WI38 (cell line): ENCODE measurements at regions not wholly inside any gene's neighbourhood (a gene's known extent, or its start where the extent isn't known, plus 50 kb on each side); places are given as distances from the start of the nearest gene placed in this dataset.
A peak's percentile ranks its signal among the peaks of the same experiment; 100 is the strongest.

Experiments
- H3K4me3 ChIP-seq: 2 replicates; pipeline ENCODE4 v1.5.1; 2011; ENCODE audit warnings: low read depth, mild to moderate bottlenecking, control low read depth, low read length
- TF ChIP-seq, protein P1 (sequence below): IDR thresholded peaks from 2 replicates; pipeline ENCODE4 v1.5.1; 2012; ENCODE audit warnings: low read depth, mild to moderate bottlenecking, control low read depth, low read length

DNA sequence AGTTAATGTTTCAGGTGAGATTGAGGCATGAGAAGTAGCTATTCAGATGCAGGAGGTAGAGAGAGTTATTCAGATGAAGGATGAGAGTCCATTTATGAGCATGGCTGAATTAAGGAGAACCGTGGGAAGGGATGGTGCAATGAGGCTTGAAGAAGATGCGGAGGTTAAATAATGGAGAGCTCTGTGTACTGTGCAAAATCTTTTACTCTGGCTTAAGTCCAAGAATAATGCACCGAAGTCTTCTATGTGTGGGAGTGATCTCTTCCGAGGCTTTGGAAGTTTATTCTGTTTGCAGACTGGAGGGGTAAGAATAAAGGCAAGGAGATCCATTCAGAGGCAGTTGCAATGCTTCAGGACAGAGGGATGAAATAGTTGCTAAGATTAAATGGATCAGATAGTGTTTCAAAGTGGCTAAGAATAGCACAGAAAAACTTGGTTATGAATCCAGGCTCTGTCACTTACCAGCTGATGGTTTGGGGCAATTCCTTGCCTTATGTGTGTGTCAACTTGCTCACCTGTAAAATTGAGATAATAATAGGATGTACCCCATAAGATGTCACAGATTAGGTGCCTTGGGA, 467.1 kb downstream of the HDGFL1 start:
- TF ChIP-seq, protein P1, sequence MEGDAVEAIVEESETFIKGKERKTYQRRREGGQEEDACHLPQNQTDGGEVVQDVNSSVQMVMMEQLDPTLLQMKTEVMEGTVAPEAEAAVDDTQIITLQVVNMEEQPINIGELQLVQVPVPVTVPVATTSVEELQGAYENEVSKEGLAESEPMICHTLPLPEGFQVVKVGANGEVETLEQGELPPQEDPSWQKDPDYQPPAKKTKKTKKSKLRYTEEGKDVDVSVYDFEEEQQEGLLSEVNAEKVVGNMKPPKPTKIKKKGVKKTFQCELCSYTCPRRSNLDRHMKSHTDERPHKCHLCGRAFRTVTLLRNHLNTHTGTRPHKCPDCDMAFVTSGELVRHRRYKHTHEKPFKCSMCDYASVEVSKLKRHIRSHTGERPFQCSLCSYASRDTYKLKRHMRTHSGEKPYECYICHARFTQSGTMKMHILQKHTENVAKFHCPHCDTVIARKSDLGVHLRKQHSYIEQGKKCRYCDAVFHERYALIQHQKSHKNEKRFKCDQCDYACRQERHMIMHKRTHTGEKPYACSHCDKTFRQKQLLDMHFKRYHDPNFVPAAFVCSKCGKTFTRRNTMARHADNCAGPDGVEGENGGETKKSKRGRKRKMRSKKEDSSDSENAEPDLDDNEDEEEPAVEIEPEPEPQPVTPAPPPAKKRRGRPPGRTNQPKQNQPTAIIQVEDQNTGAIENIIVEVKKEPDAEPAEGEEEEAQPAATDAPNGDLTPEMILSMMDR, result no peak

DNA sequence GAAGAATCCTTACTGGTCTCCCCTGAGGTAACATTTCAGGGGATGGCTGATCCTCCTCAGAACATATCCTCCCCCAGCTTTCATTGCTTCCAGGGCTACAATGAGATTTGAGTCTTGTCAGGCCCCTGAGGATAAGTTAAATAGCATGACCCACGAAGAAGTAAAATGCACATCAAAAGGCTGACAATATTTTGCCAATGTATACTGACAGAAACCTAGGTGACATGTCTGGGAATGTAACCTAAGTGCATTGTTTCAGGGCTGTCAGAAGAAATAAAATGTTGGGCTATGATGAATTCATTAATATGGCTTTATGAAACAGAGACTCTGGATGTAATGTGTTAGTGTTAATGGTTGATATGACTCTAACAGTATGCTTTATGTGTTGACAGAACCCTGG, 471.5 kb downstream of the HDGFL1 start:
- H3K4me3 ChIP-seq, result no peak overlapping the region
- TF ChIP-seq, protein P1, result no peak

More for the DNA sequence above, 467.1 kb downstream of the HDGFL1 start:
- no peak overlapping the region for H3K4me3 ChIP-seq

DNA sequence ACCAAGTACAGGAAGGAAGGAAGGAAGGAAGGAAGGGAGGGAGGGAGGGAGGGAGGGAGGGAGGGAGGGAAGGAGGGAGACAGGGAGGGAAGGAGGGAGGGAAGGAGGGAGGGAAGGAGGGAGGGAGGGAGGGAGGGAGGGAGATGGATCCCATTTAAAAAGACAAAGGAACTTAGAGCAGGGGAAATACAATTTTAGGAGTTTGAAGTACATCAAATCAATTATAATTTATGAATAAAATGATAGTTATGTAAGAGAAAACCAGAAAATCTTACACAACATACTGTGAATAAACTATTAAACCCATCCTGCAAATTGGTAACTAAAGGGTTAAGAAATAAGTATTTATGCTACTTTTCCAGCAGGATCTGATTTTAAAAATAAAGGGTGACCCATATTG, 475.9 kb downstream of the HDGFL1 start:
- TF ChIP-seq, protein P1, result no peak
- no peak overlapping the region for H3K4me3 ChIP-seq

DNA sequence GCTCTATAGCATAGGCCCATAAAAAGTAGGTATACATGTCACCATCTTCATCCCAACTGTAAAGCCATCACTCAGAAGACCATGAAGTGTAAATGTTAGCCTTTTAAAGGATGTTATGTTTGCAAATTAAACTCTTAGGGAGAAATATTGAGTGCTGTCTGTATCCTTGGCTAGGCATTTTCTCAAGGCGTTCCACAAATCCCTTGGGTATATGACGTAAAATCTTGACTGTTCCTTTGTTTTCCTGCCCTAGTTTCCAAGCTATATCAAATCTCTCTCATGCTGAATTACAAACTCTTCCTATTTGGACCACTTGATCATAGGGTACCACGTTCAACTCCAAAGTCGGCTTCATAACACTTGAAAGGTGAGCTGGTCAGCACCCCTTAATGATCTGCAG, 486.2 kb downstream of the HDGFL1 start:
- TF ChIP-seq, protein P1, result no peak
- H3K4me3 ChIP-seq, result no peak overlapping the region

DNA sequence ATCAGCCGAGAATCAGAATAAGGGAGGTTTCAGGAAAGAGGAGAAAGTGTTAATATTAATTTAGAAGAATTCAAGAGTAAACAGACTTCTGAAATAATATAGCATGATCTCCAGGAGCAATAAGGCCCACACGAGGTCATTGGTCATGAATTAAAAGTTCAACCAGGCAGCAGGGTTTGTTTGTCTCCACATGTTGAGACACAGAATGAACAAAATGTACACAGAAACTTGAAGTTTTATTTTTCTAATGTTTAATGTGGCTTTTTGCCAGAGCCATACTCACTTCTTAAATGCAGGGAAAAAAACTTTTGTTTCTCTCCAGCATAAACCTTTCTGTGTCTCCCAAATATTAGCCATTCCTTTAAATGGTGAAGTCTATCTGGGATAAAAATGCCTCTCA, 504.5 kb downstream of the HDGFL1 start:
- TF ChIP-seq, protein P1, result no peak
- H3K4me3 ChIP-seq, result no peak overlapping the region

DNA sequence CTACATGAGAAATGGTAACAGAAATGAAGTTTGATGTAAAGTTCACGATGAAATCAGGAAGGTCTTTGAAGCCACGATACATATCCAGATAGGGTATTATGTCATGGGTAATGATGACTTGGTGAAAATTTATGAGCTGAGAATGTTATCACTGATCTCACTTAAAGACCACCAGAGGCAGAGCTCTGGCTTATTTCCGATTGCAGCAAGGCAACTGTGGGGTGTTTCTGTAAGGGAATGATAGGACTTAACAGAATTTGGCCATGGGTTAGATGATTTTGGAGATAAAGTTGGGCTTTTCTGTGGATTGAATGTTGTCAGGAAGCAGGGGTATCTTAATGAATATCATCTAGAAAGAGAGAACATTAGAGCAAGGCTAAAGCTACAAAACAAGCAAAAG, 508.4 kb downstream of the HDGFL1 start:
- no peak overlapping the region for H3K4me3 ChIP-seq
- TF ChIP-seq, protein P1, result no peak

DNA sequence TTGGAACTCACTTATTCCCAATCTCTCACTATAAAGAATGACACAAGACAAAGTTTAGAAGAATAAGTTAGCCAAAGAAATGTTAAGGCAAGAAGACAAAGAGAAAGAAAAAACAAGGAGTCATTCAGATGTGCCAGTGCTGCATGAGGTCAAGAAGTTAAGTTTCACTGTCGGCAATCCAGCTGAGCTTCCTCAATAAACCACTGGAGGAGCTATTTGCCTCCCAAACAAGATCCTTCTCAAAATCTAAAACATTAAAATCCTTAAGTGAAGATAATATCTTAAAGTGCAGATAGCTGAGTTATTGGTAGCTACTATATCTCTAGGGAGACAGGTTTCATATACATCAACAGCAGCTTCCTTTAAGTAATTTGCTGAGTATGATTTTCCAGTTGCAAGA, 512.3 kb downstream of the HDGFL1 start:
- H3K4me3 ChIP-seq, result no peak overlapping the region
- TF ChIP-seq, protein P1, result 0 out of 2 replicates have a peak, but pooled peaks have one; percentile 12
